Vagina (tissue), 2 donors: ENCODE measurements at regions not wholly inside any gene's neighbourhood (a gene's known extent, or its start where the extent isn't known, plus 50 kb on each side); places are given as distances from the start of the nearest gene placed in this dataset.

Experiments used
- DNase-seq, 2 donors: peaks; one replicate each; pipeline ENCODE4 v3.0.0-alpha.2; 2017; ENCODE audit errors: extremely low spot score in 2 of 2
- H3K27ac ChIP-seq: fragments of 200-600 bp; sonication (generic); one replicate; pipeline ENCODE4 v1.5.1; 2019
- H3K27me3 ChIP-seq: fragments of 200-600 bp; sonication (generic); one replicate; pipeline ENCODE4 v1.5.1; 2019
- H3K36me3 ChIP-seq, 2 donors: fragments of 200-600 bp; sonication (generic); one replicate each; pipeline ENCODE4 v1.5.1; 2017 to 2019
- H3K4me1 ChIP-seq: fragments of 200-600 bp; sonication (generic); one replicate; pipeline ENCODE4 v1.5.1; 2019
- H3K4me3 ChIP-seq, 2 donors: fragments of 200-600 bp; sonication (generic); 1 replicate in 1 of 2; 2 replicates in 1 of 2; pipeline ENCODE4 v1.5.1; 2016 to 2019
- H3K9me3 ChIP-seq: fragments of 200-600 bp; sonication (generic); one replicate; pipeline ENCODE4 v1.5.1; 2019
- POLR2A ChIP-seq, 2 donors: fragments of 450-650 bp; IDR thresholded peaks; one replicate each; pipeline ENCODE4 v1.6.1; 2017; ENCODE audit warnings: antibody characterized with exemption in 2 of 2, mild to moderate bottlenecking in 2 of 2, moderate library complexity in 2 of 2
- POLR2AphosphoS5 ChIP-seq, 2 donors: sonication (generic); formaldehyde crosslinking; IDR thresholded peaks; one replicate each; pipeline ENCODE4 v1.9.0; 2017; ENCODE audit warnings: antibody characterized with exemption in 2 of 2, mild to moderate bottlenecking in 2 of 2, low read depth in 1 of 2; ENCODE audit not compliant: insufficient read depth in 1 of 2
- intact Hi-C: fragments of 100-400 bp; cut with DNase I; formaldehyde crosslinking; loops from one replicate; pipeline ENCODE4 v1.15.1; 2023
- TF ChIP-seq, protein P1 (sequence below), 3 experiments: fragments of 450-650 bp in 2 of 3; fragments of 200-600 bp in 1 of 3; sonication (generic) in 1 of 3; IDR thresholded peaks; one replicate each; pipeline ENCODE4 v1.5.1; 2017 to 2019; ENCODE audit warnings: antibody characterized with exemption in 3 of 3, mild to moderate bottlenecking in 2 of 3, moderate library complexity in 2 of 3

DNA sequence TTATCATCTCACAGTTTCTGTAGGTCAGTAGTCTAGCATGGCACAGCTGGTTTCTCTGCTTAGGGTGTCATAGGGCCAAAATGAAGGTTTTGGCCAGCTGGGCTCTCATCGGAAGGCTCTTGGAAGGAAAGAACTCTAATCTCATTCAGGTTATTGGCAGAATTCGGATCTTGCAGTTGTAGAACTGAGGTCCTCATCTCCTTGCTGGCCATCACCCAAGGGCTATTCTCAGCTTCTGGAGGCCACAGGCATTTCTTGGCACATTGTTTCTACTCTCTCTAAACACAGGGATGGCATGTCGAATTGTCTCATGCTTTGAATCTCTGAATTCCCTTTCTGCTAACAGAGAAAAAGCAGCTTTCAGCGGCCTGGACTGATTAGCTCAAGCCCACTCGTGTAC is 258.0 kb upstream of the SMARCA2 start:
- intact Hi-C loops: no loop called here
- no peaks in the 10 kb centered on the region for H3K36me3 ChIP-seq
- H3K27ac ChIP-seq: no peak overlapping the region
- no peaks in the 10 kb centered on the region for H3K4me1 ChIP-seq
- no peaks in the 10 kb centered on the region for H3K27me3 ChIP-seq
- no peaks in the 10 kb centered on the region for H3K9me3 ChIP-seq
- TF ChIP-seq, protein P1, sequence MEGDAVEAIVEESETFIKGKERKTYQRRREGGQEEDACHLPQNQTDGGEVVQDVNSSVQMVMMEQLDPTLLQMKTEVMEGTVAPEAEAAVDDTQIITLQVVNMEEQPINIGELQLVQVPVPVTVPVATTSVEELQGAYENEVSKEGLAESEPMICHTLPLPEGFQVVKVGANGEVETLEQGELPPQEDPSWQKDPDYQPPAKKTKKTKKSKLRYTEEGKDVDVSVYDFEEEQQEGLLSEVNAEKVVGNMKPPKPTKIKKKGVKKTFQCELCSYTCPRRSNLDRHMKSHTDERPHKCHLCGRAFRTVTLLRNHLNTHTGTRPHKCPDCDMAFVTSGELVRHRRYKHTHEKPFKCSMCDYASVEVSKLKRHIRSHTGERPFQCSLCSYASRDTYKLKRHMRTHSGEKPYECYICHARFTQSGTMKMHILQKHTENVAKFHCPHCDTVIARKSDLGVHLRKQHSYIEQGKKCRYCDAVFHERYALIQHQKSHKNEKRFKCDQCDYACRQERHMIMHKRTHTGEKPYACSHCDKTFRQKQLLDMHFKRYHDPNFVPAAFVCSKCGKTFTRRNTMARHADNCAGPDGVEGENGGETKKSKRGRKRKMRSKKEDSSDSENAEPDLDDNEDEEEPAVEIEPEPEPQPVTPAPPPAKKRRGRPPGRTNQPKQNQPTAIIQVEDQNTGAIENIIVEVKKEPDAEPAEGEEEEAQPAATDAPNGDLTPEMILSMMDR (IDR thresholded peaks at IDR 0.05): no peak
- TF ChIP-seq POLR2A (IDR thresholded peaks at IDR 0.05) (no peak), POLR2AphosphoS5 (IDR thresholded peaks at IDR 0.05; ENCODE audit: insufficient read depth in 1 of 2, low read depth in 1 of 2) (no peak)
- DNase-seq: no peak
- H3K4me3 ChIP-seq: no peak overlapping the region

DNA sequence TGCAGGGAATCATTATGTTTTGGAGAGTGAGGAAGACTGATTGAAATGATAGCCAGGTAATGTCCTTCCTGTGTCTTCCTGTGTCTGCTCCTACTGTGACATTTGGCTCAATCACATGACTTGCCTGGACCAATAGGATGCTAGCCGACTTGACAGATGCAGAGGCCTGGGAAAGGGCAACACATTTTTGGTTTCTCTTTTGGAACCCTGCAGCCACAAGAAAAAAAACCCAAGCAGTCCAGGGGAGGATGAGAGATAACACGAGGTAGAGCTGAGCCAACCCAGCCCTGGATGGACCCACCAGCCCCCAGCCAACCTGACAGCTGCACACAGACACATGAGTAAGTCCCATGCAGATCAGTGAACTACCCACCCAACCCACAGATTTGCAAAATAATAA is 256.1 kb upstream of the SMARCA2 start:
- intact Hi-C loops: no loop called here
- TF ChIP-seq, protein P1 (IDR thresholded peaks at IDR 0.05): no peak
- TF ChIP-seq POLR2A (IDR thresholded peaks at IDR 0.05): no peak
- no peak for TF ChIP-seq POLR2AphosphoS5 (IDR thresholded peaks at IDR 0.05; ENCODE audit: insufficient read depth in 1 of 2, low read depth in 1 of 2)
- Histone ChIP-seq H3K4me1 (no peaks in the 10 kb centered on the region), H3K9me3 (no peaks in the 10 kb centered on the region), H3K27ac (no peak overlapping the region), H3K27me3 (no peaks in the 10 kb centered on the region), H3K36me3 (no peaks in the 10 kb centered on the region), H3K4me3 (no peak overlapping the region)
- no peak for DNase-seq

DNA sequence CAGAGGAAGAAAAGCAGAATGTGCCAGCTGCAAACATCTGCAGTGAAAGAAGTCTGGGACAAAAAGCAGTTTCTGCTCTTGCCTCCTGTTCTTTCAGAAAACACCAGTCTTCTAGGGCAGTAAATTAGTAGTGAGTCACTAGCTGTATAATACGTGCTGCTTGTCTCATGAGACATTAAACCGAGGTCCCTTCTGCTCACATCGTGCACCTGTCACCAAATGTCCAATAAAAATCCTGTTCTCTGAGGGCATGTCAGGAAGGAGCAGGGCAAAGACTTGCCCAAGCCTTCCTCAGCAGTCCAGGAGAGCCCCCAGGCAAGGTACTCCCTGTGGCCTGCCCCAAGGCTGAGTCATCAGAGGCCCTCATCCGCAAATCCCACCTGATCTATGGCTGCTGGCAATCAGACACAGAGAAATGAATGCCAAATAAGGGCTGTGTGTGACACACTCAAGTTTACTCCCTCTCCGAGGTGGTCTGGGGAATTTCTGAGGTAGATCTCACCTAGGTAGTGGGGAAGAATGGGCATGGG is 255.3 kb upstream of the SMARCA2 start:
- H3K9me3 ChIP-seq: no peaks in the 10 kb centered on the region
- no peaks in the 10 kb centered on the region for H3K27me3 ChIP-seq
- no peaks in the 10 kb centered on the region for H3K4me1 ChIP-seq
- no peaks in the 10 kb centered on the region for H3K36me3 ChIP-seq
- TF ChIP-seq, protein P1 (IDR thresholded peaks at IDR 0.05): no peak
- TF ChIP-seq POLR2AphosphoS5 (IDR thresholded peaks at IDR 0.05; ENCODE audit: insufficient read depth in 1 of 2, low read depth in 1 of 2): no peak
- no peak overlapping the region for H3K4me3 ChIP-seq
- intact Hi-C loops: no loop called here
- DNase-seq: no peak
- no peak overlapping the region for H3K27ac ChIP-seq

DNA sequence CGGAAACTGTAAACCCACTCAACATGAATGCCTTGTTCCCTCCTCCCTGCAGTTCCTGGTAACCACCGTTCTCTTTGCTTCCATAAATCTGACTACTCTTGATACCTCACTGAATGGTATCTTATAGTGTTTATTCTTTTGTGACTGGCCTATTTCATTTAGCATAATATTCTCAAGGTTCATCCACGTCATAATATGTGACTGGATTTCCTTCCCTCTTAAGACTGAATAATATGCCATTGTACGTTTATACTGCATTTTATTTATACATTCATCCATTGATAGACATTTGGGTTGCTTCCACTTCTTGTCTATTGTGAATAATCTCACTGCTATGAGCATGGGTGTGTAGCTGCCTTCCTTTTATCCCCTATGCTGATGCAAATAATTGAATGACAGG is 253.3 kb upstream of the SMARCA2 start:
- Histone ChIP-seq H3K36me3 (no peaks in the 10 kb centered on the region), H3K27me3 (no peaks in the 10 kb centered on the region), H3K27ac (no peak overlapping the region), H3K4me1 (no peaks in the 10 kb centered on the region), H3K9me3 (no peaks in the 10 kb centered on the region), H3K4me3 (no peak overlapping the region)
- TF ChIP-seq, protein P1 (IDR thresholded peaks at IDR 0.05): no peak
- no peak for TF ChIP-seq POLR2A (IDR thresholded peaks at IDR 0.05)
- no peak for TF ChIP-seq POLR2AphosphoS5 (IDR thresholded peaks at IDR 0.05; ENCODE audit: insufficient read depth in 1 of 2, low read depth in 1 of 2)
- intact Hi-C loops: no loop called here
- DNase-seq: no peak

DNA sequence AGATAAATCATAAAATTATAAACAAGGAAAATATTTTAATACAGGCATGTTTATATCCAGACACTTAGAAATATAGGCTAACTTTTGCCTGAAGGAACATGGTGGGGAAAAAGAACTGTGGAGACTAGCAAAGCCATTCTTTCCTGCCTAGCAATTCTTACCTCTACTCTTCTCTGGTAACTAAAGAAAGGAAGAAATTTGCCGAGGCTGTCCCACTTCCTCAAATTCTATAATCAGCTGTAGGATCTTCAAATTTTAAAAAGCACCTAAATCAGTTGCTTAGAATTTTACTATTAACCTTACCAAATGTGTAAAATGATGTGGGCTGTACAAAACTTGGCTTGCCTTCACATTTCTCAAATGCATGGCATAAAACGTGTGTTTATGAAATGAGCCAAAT is 249.1 kb upstream of the SMARCA2 start:
- H3K9me3 ChIP-seq: no peaks in the 10 kb centered on the region
- H3K4me1 ChIP-seq: no peaks in the 10 kb centered on the region
- H3K27me3 ChIP-seq: no peaks in the 10 kb centered on the region
- TF ChIP-seq POLR2AphosphoS5 (IDR thresholded peaks at IDR 0.05; ENCODE audit: insufficient read depth in 1 of 2, low read depth in 1 of 2): no peak
- TF ChIP-seq, protein P1 (IDR thresholded peaks at IDR 0.05): no peak
- no peak for TF ChIP-seq POLR2A (IDR thresholded peaks at IDR 0.05)
- intact Hi-C loops: no loop called here
- no peaks in the 10 kb centered on the region for H3K36me3 ChIP-seq
- H3K4me3 ChIP-seq: no peak overlapping the region
- DNase-seq: no peak
- H3K27ac ChIP-seq: no peak overlapping the region
